CD4-positive, alpha-beta memory T cell (primary cell): ENCODE measurements at regions not wholly inside any gene's neighbourhood (a gene's known extent, or its start where the extent isn't known, plus 50 kb on each side); places are given as distances from the start of the nearest gene placed in this dataset.

Experiments used
- CTCF ChIA-PET: fragments of 350-600 bp; sonication (Branson Sonifier 250); formaldehyde crosslinking; loops from one replicate; lab custom pipeline; 2021; ENCODE audit warnings: inconsistent platforms; ENCODE audit not compliant: partially characterized antibody; lab: Charles Lee
- POLR2A ChIA-PET: fragments of 350-600 bp; sonication (Branson Sonifier 250); formaldehyde crosslinking; loops from one replicate; lab custom pipeline; 2021; ENCODE audit not compliant: partially characterized antibody; lab: Charles Lee
- DNase-seq, 5 donors: peaks; one replicate each; pipeline versions ENCODE4 v3.0.0 to v3.0.0-alpha.2; 2020 to 2022; ENCODE audit warnings: mixed read lengths in 1 of 5
- H3K27ac ChIP-seq: one replicate; pipeline ENCODE4 v1.7.0; 2013; ENCODE audit warnings: low read depth, low read length
- H3K27me3 ChIP-seq: 2 replicates; pipeline ENCODE4 v1.7.0; 2013; ENCODE audit warnings: mild to moderate bottlenecking, low read length, moderate library complexity; ENCODE audit not compliant: insufficient read depth
- H3K36me3 ChIP-seq: 2 replicates; pipeline ENCODE4 v1.7.0; 2013; ENCODE audit warnings: mild to moderate bottlenecking, low read length, moderate library complexity; ENCODE audit not compliant: insufficient read depth
- H3K4me1 ChIP-seq: 2 replicates; pipeline ENCODE4 v1.7.0; 2013; ENCODE audit warnings: mild to moderate bottlenecking, low read length, moderate library complexity; ENCODE audit not compliant: insufficient read depth
- H3K4me3 ChIP-seq, 2 donors: one replicate each; pipeline ENCODE4 v1.7.0; 2013; ENCODE audit warnings: low read length in 2 of 2, mild to moderate bottlenecking in 1 of 2
- H3K9me3 ChIP-seq, 2 donors: one replicate each; pipeline ENCODE4 v1.7.0; 2013; ENCODE audit warnings: low read length in 2 of 2, control low read depth in 1 of 2; ENCODE audit not compliant: control insufficient read depth in 1 of 2
- H3K27ac Mint-ChIP-seq, 7 donors: one replicate each; pipeline ENCODE4 v1.8.0; 2020 to 2021; ENCODE audit warnings: mixed read lengths in 7 of 7, mild to moderate bottlenecking in 6 of 7, inconsistent platforms in 3 of 7, moderate library complexity in 3 of 7
- H3K27me3 Mint-ChIP-seq, 2 donors: one replicate each; pipeline ENCODE4 v1.8.0; 2020 to 2021; ENCODE audit warnings: mixed read lengths in 2 of 2
- H3K36me3 Mint-ChIP-seq, 2 donors: one replicate each; pipeline ENCODE4 v1.8.0; 2020 to 2021; ENCODE audit warnings: mixed read lengths in 2 of 2, inconsistent platforms in 1 of 2, mild to moderate bottlenecking in 1 of 2
- H3K4me1 Mint-ChIP-seq, 4 donors: one replicate each; pipeline ENCODE4 v1.8.0; 2020 to 2021; ENCODE audit warnings: mixed read lengths in 4 of 4, mild to moderate bottlenecking in 1 of 4
- H3K4me3 Mint-ChIP-seq, 8 donors: one replicate each; pipeline ENCODE4 v1.8.0; 2020 to 2021; ENCODE audit warnings: mixed read lengths in 8 of 8, mild to moderate bottlenecking in 7 of 8, moderate library complexity in 6 of 8, inconsistent platforms in 3 of 8
- H3K9me3 Mint-ChIP-seq, 8 donors: one replicate each; pipeline ENCODE4 v1.8.0; 2020 to 2021; ENCODE audit warnings: mixed read lengths in 8 of 8, mild to moderate bottlenecking in 5 of 8, inconsistent platforms in 3 of 8, moderate library complexity in 1 of 8
- intact Hi-C: fragments of 100-400 bp; cut with micrococcal nuclease; formaldehyde crosslinking; loops from one replicate; pipeline ENCODE4 v1.15.1; 2023

- Mint-ChIP-seq H3K36me3 (no peaks in the 10 kb centered on the region), H3K4me1 (no peaks in the 10 kb centered on the region), H3K27me3 (no peaks in the 10 kb centered on the region), H3K9me3 (peaks cover 0 to 4% (median 0%) of the 10 kb centered on the region in 8 donors), H3K27ac (no peak overlapping the region), H3K4me3 (no peak overlapping the region)
- Histone ChIP-seq H3K27ac (no peak overlapping the region), H3K4me3 (no peak overlapping the region), H3K9me3 (no peaks in the 10 kb centered on the region), H3K4me1 (no peaks in the 10 kb centered on the region), H3K27me3 (no peaks in the 10 kb centered on the region), H3K36me3 (no peaks in the 10 kb centered on the region)
- no peak for DNase-seq
- CTCF ChIA-PET = no interaction called here
- POLR2A ChIA-PET = no interaction called here
- intact Hi-C loops = no loop called here
These were observed 399.5 kb upstream of the GOLIM4 start for GRCh38 chr3:168495270-168495669.

- H3K9me3 Mint-ChIP-seq = peaks cover 0 to 2% (median 0%) of the 10 kb centered on the region in 8 donors
- H3K27me3 Mint-ChIP-seq = no peaks in the 10 kb centered on the region
- Histone ChIP-seq H3K27ac (no peak overlapping the region), H3K9me3 (no peaks in the 10 kb centered on the region), H3K36me3 (no peaks in the 10 kb centered on the region), H3K27me3 (no peaks in the 10 kb centered on the region), H3K4me3 (no peak overlapping the region), H3K4me1 (no peaks in the 10 kb centered on the region)
- no peak for DNase-seq
- no peak overlapping the region for H3K4me3 Mint-ChIP-seq
- ChIA-PET CTCF (no interaction called here), POLR2A (no interaction called here)
- H3K27ac Mint-ChIP-seq = no peak overlapping the region
- no peaks in the 10 kb centered on the region for H3K4me1 Mint-ChIP-seq
- H3K36me3 Mint-ChIP-seq = no peaks in the 10 kb centered on the region
- intact Hi-C loops = no loop called here
These were observed 397.9 kb upstream of the GOLIM4 start for GRCh38 chr3:168493412-168494205.

- intact Hi-C loops = no loop called here
- ChIA-PET CTCF (no interaction called here), POLR2A (no interaction called here)
- Mint-ChIP-seq H3K9me3 (peaks cover 0 to 2% (median 0%) of the 10 kb centered on the region in 8 donors), H3K36me3 (no peaks in the 10 kb centered on the region), H3K27ac (no peak overlapping the region), H3K4me3 (no peak overlapping the region), H3K27me3 (no peaks in the 10 kb centered on the region), H3K4me1 (no peaks in the 10 kb centered on the region)
- no peak overlapping the region for H3K27ac ChIP-seq
- H3K9me3 ChIP-seq = no peaks in the 10 kb centered on the region
- H3K4me1 ChIP-seq = no peaks in the 10 kb centered on the region
- no peaks in the 10 kb centered on the region for H3K27me3 ChIP-seq
- no peak for DNase-seq
- no peaks in the 10 kb centered on the region for H3K36me3 ChIP-seq
- no peak overlapping the region for H3K4me3 ChIP-seq
These were observed 395.3 kb upstream of the GOLIM4 start for GRCh38 chr3:168490981-168491380.

- H3K27me3 ChIP-seq = no peaks in the 10 kb centered on the region
- no peaks in the 10 kb centered on the region for H3K9me3 ChIP-seq
- DNase-seq = no peak
- Mint-ChIP-seq H3K4me3 (no peak overlapping the region), H3K9me3 (peaks cover 0 to 2% (median 0%) of the 10 kb centered on the region in 8 donors), H3K36me3 (no peaks in the 10 kb centered on the region), H3K27me3 (no peaks in the 10 kb centered on the region), H3K27ac (no peak overlapping the region), H3K4me1 (no peaks in the 10 kb centered on the region)
- intact Hi-C loops = no loop called here
- CTCF ChIA-PET = no interaction called here
- H3K4me3 ChIP-seq = no peak overlapping the region
- H3K4me1 ChIP-seq = no peaks in the 10 kb centered on the region
- H3K27ac ChIP-seq = no peak overlapping the region
- POLR2A ChIA-PET = no interaction called here
- H3K36me3 ChIP-seq = no peaks in the 10 kb centered on the region
These were observed 393.6 kb upstream of the GOLIM4 start for GRCh38 chr3:168489301-168489700.

DNA sequence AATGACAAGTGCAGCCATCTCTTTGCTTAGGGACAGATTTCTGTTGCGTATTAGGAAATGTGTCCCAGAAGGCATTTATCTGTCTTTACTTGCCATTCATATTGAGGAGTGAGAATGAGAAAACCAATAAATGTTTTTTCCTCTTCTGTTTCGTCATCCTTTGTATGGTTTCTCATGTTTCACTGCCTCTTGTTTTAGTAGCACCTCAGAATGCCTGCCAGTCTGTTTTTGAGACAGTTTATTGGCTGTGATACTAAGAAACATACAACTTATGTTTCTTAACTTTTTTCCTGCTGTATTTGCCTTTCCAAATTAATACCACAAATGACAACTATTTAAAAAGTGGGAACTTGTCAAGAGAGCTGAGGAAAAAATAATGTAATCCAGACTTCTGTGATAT is 390.2 kb upstream of the GOLIM4 start:
- POLR2A ChIA-PET = no interaction called here
- H3K4me3 Mint-ChIP-seq = no peak overlapping the region
- intact Hi-C loops = no loop called here
- H3K4me1 Mint-ChIP-seq = no peaks in the 10 kb centered on the region
- no peak overlapping the region for H3K27ac Mint-ChIP-seq
- Histone ChIP-seq H3K9me3 (no peaks in the 10 kb centered on the region), H3K36me3 (no peaks in the 10 kb centered on the region), H3K4me1 (no peaks in the 10 kb centered on the region), H3K4me3 (no peak overlapping the region), H3K27ac (no peak overlapping the region), H3K27me3 (no peaks in the 10 kb centered on the region)
- DNase-seq = no peak
- CTCF ChIA-PET = no interaction called here
- no peaks in the 10 kb centered on the region for H3K36me3 Mint-ChIP-seq
- H3K27me3 Mint-ChIP-seq = no peaks in the 10 kb centered on the region
- H3K9me3 Mint-ChIP-seq = peaks cover 0 to 2% (median 0%) of the 10 kb centered on the region in 8 donors

DNA sequence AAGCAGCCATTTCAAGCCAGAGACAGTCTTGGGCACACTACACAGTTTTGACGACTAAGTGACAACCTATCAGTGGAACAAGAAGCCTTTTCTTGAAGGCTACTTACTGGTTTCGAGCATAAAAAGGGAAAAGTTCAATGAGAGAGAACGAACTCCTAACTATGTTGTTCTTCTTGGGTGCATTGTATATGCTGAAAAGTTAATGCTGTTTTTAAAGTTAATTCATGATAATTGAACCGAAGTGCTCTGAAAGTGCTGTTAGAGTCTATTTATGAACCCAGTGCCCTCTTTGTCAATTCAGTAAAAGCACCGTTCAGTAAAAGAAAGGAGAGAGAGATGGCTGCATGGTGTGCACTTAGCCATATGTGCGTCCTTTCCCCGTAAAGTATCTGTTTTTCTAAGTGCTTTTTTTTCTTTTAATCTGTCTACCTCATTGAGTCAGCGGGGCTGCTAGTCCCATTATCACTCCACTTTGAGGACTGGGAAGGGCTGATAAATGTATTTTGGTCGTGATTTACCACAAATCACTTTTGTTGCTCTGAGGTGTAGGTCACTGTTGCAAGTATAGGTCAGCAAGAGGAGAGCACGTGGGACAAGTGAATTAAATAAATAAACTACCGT is 380.7 kb upstream of the GOLIM4 start:
- no peaks in the 10 kb centered on the region for H3K4me1 Mint-ChIP-seq
- POLR2A ChIA-PET = no interaction called here
- no peaks in the 10 kb centered on the region for H3K27me3 ChIP-seq
- H3K27me3 Mint-ChIP-seq = no peaks in the 10 kb centered on the region
- no peaks in the 10 kb centered on the region for H3K4me1 ChIP-seq
- no peak for DNase-seq
- CTCF ChIA-PET = no interaction called here
- no peaks in the 10 kb centered on the region for H3K36me3 Mint-ChIP-seq
- no peak overlapping the region for H3K4me3 Mint-ChIP-seq
- no peaks in the 10 kb centered on the region for H3K36me3 ChIP-seq
- intact Hi-C loops = no loop called here
- no peaks in the 10 kb centered on the region for H3K9me3 ChIP-seq
- no peak overlapping the region for H3K27ac Mint-ChIP-seq
- H3K27ac ChIP-seq = no peak overlapping the region
- peaks cover 0 to 5% (median 0%) of the 10 kb centered on the region in 8 donors for H3K9me3 Mint-ChIP-seq
- H3K4me3 ChIP-seq = no peak overlapping the region

GRCh38 chr3:168475704-168476103 is 380.0 kb upstream of the GOLIM4 start:
- CTCF ChIA-PET = no interaction called here
- Histone ChIP-seq H3K4me3 (no peak overlapping the region), H3K9me3 (no peaks in the 10 kb centered on the region), H3K36me3 (no peaks in the 10 kb centered on the region), H3K27ac (no peak overlapping the region), H3K27me3 (no peaks in the 10 kb centered on the region), H3K4me1 (no peaks in the 10 kb centered on the region)
- H3K27me3 Mint-ChIP-seq = no peaks in the 10 kb centered on the region
- H3K36me3 Mint-ChIP-seq = no peaks in the 10 kb centered on the region
- no peaks in the 10 kb centered on the region for H3K4me1 Mint-ChIP-seq
- H3K4me3 Mint-ChIP-seq = no peak overlapping the region
- H3K9me3 Mint-ChIP-seq = peaks cover 0 to 5% (median 0%) of the 10 kb centered on the region in 8 donors
- intact Hi-C loops = no loop called here
- no peak for DNase-seq
- POLR2A ChIA-PET = no interaction called here
- H3K27ac Mint-ChIP-seq = no peak overlapping the region
